ENCODE measurements at regions not wholly inside any gene's neighbourhood (a gene's known extent, or its start where the extent isn't known, plus 50 kb on each side); places are given as distances from the start of the nearest gene placed in this dataset.

- Mint-ChIP-seq H3K4me3 (no peak overlapping the region), H3K9me3 (peaks cover 4% of the 10 kb centered on the region), H3K27me3 (no peaks in the 10 kb centered on the region), H3K36me3 (ENCODE audit: low read depth) (no peaks in the 10 kb centered on the region), H3K27ac (no peak overlapping the region), H3K4me1 (no peaks in the 10 kb centered on the region)
- ATAC-seq (ENCODE audit: low read depth) = no peak
- TF ChIP-seq CTCF (IDR thresholded peaks at IDR 0.05) = no peak
- CTCF ChIA-PET = no interaction called here
- intact Hi-C loops (cut with micrococcal nuclease) = no loop called here
- no peak for DNase-seq
- POLR2A ChIA-PET = no interaction called here
Measured at GRCh38 chr12:88266806-88267360, 124.8 kb downstream of the TMTC3 start.

GRCh38 chr12:88267630-88268029 lies 125.5 kb downstream of the TMTC3 start:
- no peaks in the 10 kb centered on the region for H3K4me1 Mint-ChIP-seq
- CTCF ChIA-PET = no interaction called here
- no peak for TF ChIP-seq CTCF (IDR thresholded peaks at IDR 0.05)
- POLR2A ChIA-PET = no interaction called here
- H3K27ac Mint-ChIP-seq = no peak overlapping the region
- no peak for DNase-seq
- H3K4me3 Mint-ChIP-seq = no peak overlapping the region
- intact Hi-C loops (cut with micrococcal nuclease) = no loop called here
- H3K36me3 Mint-ChIP-seq (ENCODE audit: low read depth) = no peaks in the 10 kb centered on the region
- no peak for ATAC-seq (ENCODE audit: low read depth)
- H3K9me3 Mint-ChIP-seq = peaks cover 4% of the 10 kb centered on the region
- no peaks in the 10 kb centered on the region for H3K27me3 Mint-ChIP-seq

GRCh38 chr12:88272456-88272855 lies 130.3 kb downstream of the TMTC3 start:
- no peak for TF ChIP-seq CTCF (IDR thresholded peaks at IDR 0.05)
- H3K4me3 Mint-ChIP-seq = no peak overlapping the region
- intact Hi-C loops (cut with micrococcal nuclease) = no loop called here
- H3K9me3 Mint-ChIP-seq = peaks cover 4% of the 10 kb centered on the region
- no peak for DNase-seq
- no peak overlapping the region for H3K27ac Mint-ChIP-seq
- no peaks in the 10 kb centered on the region for H3K36me3 Mint-ChIP-seq (ENCODE audit: low read depth)
- POLR2A ChIA-PET = no interaction called here
- H3K4me1 Mint-ChIP-seq = no peaks in the 10 kb centered on the region
- no peaks in the 10 kb centered on the region for H3K27me3 Mint-ChIP-seq
- CTCF ChIA-PET = no interaction called here
- ATAC-seq (ENCODE audit: low read depth) = no peak

- no peak for ATAC-seq (ENCODE audit: low read depth)
- Mint-ChIP-seq H3K4me1 (no peaks in the 10 kb centered on the region), H3K27ac (no peak overlapping the region), H3K4me3 (no peak overlapping the region), H3K36me3 (ENCODE audit: low read depth) (no peaks in the 10 kb centered on the region), H3K9me3 (peaks cover 4% of the 10 kb centered on the region), H3K27me3 (no peaks in the 10 kb centered on the region)
- intact Hi-C loops (cut with micrococcal nuclease) = no loop called here
- DNase-seq = no peak
- ChIA-PET CTCF (no interaction called here), POLR2A (no interaction called here)
- no peak for TF ChIP-seq CTCF (IDR thresholded peaks at IDR 0.05)
Measured at GRCh38 chr12:88273450-88273849, 131.3 kb downstream of the TMTC3 start.

GRCh38 chr12:88273875-88274274 lies 131.8 kb downstream of the TMTC3 start:
- ATAC-seq (ENCODE audit: low read depth) (no peak), DNase-seq (no peak)
- ChIA-PET CTCF (no interaction called here), POLR2A (no interaction called here)
- H3K4me1 Mint-ChIP-seq = no peaks in the 10 kb centered on the region
- H3K36me3 Mint-ChIP-seq (ENCODE audit: low read depth) = no peaks in the 10 kb centered on the region
- no peak for TF ChIP-seq CTCF (IDR thresholded peaks at IDR 0.05)
- H3K4me3 Mint-ChIP-seq = no peak overlapping the region
- intact Hi-C loops (cut with micrococcal nuclease) = no loop called here
- H3K27ac Mint-ChIP-seq = no peak overlapping the region
- H3K9me3 Mint-ChIP-seq = peaks cover 4% of the 10 kb centered on the region
- no peaks in the 10 kb centered on the region for H3K27me3 Mint-ChIP-seq
